ENCODE measurements at regions not wholly inside any gene's neighbourhood (a gene's known extent, or its start where the extent isn't known, plus 50 kb on each side); places are given as distances from the start of the nearest gene placed in this dataset.

GRCh38 chr13:73428706-73429105, 369.9 kb downstream of the KLF5 start:
- H3K4me1 Mint-ChIP-seq, result no peaks in the 10 kb centered on the region
- ATAC-seq, result no peak
- H3K27ac Mint-ChIP-seq, result no peak overlapping the region

DNA sequence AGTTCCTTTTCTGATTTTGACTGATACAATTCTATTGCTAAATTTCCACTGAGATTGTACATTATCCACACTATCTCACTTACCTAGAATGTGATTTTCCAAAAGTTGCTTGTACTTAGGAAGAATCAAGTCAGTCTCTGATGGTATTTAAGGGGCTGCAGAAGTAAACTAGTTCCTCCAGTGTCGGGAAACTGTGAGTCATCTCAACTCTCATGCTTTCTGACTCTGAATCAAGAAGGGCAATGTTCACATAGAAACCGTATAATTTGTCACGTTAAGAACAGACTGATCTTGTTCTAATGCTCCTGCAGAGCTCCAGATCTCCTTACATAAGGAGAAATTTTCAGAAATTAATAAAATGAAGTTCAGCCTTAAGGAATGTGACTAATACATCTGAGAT, 369.3 kb downstream of the KLF5 start:
- ATAC-seq (no peak), DNase-seq (no peak)
- no peaks in the 10 kb centered on the region for H3K9me3 ChIP-seq (ENCODE audit: control insufficient read depth, low read length, poor library complexity, severe bottlenecking)
- peaks cover 2% of the 10 kb centered on the region for H3K36me3 Mint-ChIP-seq (ENCODE audit: low read depth)
- no peak overlapping the region for H3K27ac Mint-ChIP-seq
- no peaks in the 10 kb centered on the region for H3K27me3 Mint-ChIP-seq
- no peaks in the 10 kb centered on the region for H3K4me1 Mint-ChIP-seq
- no peak overlapping the region for H3K4me3 Mint-ChIP-seq

More at GRCh38 chr13:73428706-73429105, 369.9 kb downstream of the KLF5 start:
- no peaks in the 10 kb centered on the region for H3K27me3 Mint-ChIP-seq
- H3K9me3 ChIP-seq (ENCODE audit: control insufficient read depth, low read length, poor library complexity, severe bottlenecking), result no peaks in the 10 kb centered on the region
- no peak for DNase-seq
- H3K4me3 Mint-ChIP-seq, result no peak overlapping the region
- peaks cover 2% of the 10 kb centered on the region for H3K36me3 Mint-ChIP-seq (ENCODE audit: low read depth)

- peaks cover 7% of the 10 kb centered on the region for H3K27me3 Mint-ChIP-seq
- H3K4me3 Mint-ChIP-seq, result no peak overlapping the region
- H3K27ac Mint-ChIP-seq, result no peak overlapping the region
- H3K4me1 Mint-ChIP-seq, result no peaks in the 10 kb centered on the region
- no peaks in the 10 kb centered on the region for H3K9me3 ChIP-seq (ENCODE audit: control insufficient read depth, low read length, poor library complexity, severe bottlenecking)
- no peaks in the 10 kb centered on the region for H3K36me3 Mint-ChIP-seq (ENCODE audit: low read depth)
- no peak for DNase-seq
- ATAC-seq, result no peak
Measured at GRCh38 chr13:73422973-73423372, 364.2 kb downstream of the KLF5 start.

DNA sequence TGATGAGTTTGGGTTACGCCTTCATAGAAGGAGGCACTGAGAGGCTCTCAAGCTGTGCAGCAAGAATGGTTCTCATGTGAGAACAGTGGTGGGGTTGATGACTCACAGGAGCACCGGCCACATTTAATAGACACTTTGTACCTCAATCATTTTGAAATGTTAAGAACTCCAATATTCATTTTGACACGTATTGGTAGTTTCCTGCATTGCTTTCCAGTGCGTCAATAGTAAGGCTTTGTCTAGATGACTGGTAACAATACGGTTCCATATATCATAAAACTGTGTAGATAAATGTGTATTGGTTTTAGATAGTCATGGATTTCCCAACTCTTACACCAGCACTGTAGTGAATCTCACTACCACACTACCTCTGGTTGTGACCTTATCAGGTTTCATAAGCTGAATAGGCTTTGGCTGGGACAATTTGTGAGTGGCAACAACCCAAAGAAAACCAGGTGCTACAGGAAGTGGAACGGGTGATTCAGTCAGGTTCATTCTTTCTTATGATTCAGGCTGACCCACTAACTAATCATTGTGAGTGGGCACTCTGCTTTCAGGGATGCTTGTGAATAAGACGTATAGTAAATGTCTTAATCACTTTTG, 362.6 kb downstream of the KLF5 start:
- H3K27me3 Mint-ChIP-seq, result peaks cover 8% of the 10 kb centered on the region
- H3K36me3 Mint-ChIP-seq (ENCODE audit: low read depth), result no peaks in the 10 kb centered on the region
- no peak overlapping the region for H3K27ac Mint-ChIP-seq
- DNase-seq, result no peak
- H3K4me1 Mint-ChIP-seq, result no peaks in the 10 kb centered on the region
- no peaks in the 10 kb centered on the region for H3K9me3 ChIP-seq (ENCODE audit: control insufficient read depth, low read length, poor library complexity, severe bottlenecking)
- no peak for ATAC-seq
- no peak overlapping the region for H3K4me3 Mint-ChIP-seq

DNA sequence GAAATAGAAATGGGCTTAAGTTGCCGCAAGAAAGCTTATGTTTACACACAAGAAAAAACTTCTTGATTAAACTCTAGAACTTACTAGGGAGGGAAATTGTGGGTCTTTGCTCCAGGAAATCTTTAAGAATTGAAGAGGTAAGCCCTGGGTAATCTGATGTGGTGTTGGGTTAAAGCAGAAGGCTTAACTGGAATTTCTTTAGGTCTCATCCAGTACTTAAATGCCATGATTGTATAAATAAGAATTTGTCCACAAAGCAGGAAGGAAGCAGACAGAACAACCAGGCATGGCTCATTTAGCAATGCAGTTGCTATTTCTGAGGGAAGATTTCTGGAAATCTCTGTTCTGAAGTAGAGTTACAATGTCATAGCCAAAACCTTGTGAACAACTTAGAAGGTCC, 360.4 kb downstream of the KLF5 start:
- H3K27me3 Mint-ChIP-seq, result peaks cover 20% of the 10 kb centered on the region
- peaks cover 2% of the 10 kb centered on the region for H3K36me3 Mint-ChIP-seq (ENCODE audit: low read depth)
- H3K9me3 ChIP-seq (ENCODE audit: control insufficient read depth, low read length, poor library complexity, severe bottlenecking), result no peaks in the 10 kb centered on the region
- H3K27ac Mint-ChIP-seq, result no peak overlapping the region
- ATAC-seq (no peak), DNase-seq (no peak)
- no peaks in the 10 kb centered on the region for H3K4me1 Mint-ChIP-seq
- H3K4me3 Mint-ChIP-seq, result no peak overlapping the region

DNA sequence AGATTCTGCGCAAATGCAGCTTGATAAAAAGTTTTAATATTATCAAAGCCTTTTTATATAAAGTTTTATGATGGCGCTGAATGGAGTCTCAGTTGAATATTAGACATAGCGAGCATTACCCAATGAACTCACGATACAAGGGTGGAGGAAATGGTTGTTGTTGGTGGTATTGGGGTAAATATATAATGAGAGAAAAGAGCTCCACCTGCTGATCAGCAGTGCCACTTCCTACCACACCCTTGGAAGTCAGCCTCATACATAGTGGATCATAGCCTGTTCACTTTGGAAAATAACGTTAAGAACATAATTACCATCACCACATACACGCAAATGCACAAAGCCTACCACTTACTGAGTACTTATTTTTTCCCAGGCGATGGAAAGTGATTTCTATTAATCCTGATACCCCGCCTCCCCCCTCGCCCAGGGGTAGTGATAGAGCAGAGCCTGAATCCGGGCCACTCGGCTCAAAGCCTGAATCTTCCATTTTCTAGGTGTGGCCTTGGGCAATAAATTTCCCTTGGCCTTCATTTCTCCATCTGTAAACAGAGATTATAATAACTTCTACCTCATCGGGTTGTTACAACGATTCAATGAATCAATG, 358.3 kb downstream of the KLF5 start:
- DNase-seq (no peak), ATAC-seq (no peak)
- H3K4me1 Mint-ChIP-seq, result no peaks in the 10 kb centered on the region
- peaks cover 2% of the 10 kb centered on the region for H3K36me3 Mint-ChIP-seq (ENCODE audit: low read depth)
- H3K27me3 Mint-ChIP-seq, result peaks cover 20% of the 10 kb centered on the region
- H3K27ac Mint-ChIP-seq, result no peak overlapping the region
- no peak overlapping the region for H3K4me3 Mint-ChIP-seq
- H3K9me3 ChIP-seq (ENCODE audit: control insufficient read depth, low read length, poor library complexity, severe bottlenecking), result no peaks in the 10 kb centered on the region

DNA sequence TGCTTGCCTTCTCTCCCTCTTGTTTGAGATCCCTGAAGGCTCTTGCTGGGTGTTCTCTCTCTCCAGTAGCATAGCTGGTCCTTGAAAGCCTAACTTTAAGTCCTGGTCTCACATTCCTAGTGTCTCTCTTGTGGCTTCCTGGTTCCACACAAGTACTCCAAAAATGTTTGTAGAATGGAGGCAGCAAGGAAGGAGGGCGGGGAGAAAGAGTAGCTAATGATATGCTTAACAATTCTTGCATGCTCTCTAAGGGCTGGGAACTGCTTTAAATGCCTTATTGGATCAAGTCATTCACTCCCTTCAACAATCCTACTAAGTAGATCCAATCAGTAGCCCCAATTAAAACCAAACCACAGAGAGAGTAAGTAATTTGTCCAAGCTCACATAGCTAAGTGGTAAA, 357.3 kb downstream of the KLF5 start:
- no peak overlapping the region for H3K4me3 Mint-ChIP-seq
- no peak for DNase-seq
- H3K27me3 Mint-ChIP-seq, result peaks cover 20% of the 10 kb centered on the region
- H3K36me3 Mint-ChIP-seq (ENCODE audit: low read depth), result peaks cover 2% of the 10 kb centered on the region
- no peaks in the 10 kb centered on the region for H3K4me1 Mint-ChIP-seq
- no peak for ATAC-seq
- H3K9me3 ChIP-seq (ENCODE audit: control insufficient read depth, low read length, poor library complexity, severe bottlenecking), result no peaks in the 10 kb centered on the region
- no peak overlapping the region for H3K27ac Mint-ChIP-seq

DNA sequence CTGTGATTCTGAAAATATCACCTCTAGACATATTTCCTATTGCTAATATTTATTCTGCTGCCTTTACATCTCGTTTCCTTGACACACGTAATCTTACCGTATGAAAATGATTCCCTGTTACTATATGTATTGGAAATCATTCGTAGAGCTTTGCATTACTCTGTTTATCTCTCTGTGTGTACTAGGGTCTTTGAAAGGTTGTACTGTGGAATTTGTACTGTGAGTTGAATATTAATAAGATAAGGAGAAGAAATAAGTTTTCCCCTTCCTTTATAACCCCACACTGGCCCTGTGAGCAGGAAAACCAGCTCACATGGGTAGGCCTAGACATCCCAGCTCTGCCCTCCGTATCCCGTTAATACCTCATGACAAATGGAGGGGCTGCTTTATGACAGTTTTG, 354.9 kb downstream of the KLF5 start:
- H3K4me1 Mint-ChIP-seq, result no peaks in the 10 kb centered on the region
- peaks cover 14% of the 10 kb centered on the region for H3K27me3 Mint-ChIP-seq
- no peak overlapping the region for H3K27ac Mint-ChIP-seq
- DNase-seq (no peak), ATAC-seq (no peak)
- peaks cover 2% of the 10 kb centered on the region for H3K36me3 Mint-ChIP-seq (ENCODE audit: low read depth)
- H3K9me3 ChIP-seq (ENCODE audit: control insufficient read depth, low read length, poor library complexity, severe bottlenecking), result no peaks in the 10 kb centered on the region
- no peak overlapping the region for H3K4me3 Mint-ChIP-seq

GRCh38 chr13:73412933-73413332, 354.1 kb downstream of the KLF5 start:
- ATAC-seq, result no peak
- Mint-ChIP-seq H3K4me3 (no peak overlapping the region), H3K36me3 (ENCODE audit: low read depth) (peaks cover 2% of the 10 kb centered on the region), H3K4me1 (no peaks in the 10 kb centered on the region), H3K27ac (no peak overlapping the region), H3K27me3 (peaks cover 14% of the 10 kb centered on the region)
- no peaks in the 10 kb centered on the region for H3K9me3 ChIP-seq (ENCODE audit: control insufficient read depth, low read length, poor library complexity, severe bottlenecking)
- DNase-seq, result no peak

GRCh38 chr13:73411067-73411809, 352.4 kb downstream of the KLF5 start:
- ATAC-seq, result no peak
- peaks cover 2% of the 10 kb centered on the region for H3K36me3 Mint-ChIP-seq (ENCODE audit: low read depth)

DNA sequence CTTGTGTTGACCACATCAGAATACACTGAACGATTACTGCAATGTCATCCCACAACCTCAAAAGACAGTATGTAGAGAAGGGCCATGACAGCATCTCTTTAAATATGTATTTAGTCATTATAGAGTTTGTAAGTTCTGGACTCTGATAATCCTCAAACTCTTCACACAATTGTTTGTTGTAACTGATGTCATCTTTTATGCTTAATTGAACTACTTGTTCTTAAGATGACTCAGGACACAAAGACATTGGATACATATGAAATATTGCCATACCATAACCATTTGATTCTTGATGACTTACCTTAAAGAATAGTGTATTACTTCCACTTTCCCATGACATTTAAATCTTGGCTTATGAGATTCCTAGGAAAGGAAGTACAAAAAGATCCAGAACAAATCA, 347.6 kb downstream of the KLF5 start:
- Mint-ChIP-seq H3K27ac (no peak overlapping the region), H3K36me3 (ENCODE audit: low read depth) (no peaks in the 10 kb centered on the region), H3K4me3 (no peak overlapping the region), H3K27me3 (no peaks in the 10 kb centered on the region), H3K4me1 (no peaks in the 10 kb centered on the region)
- no peak for ATAC-seq
- no peak for DNase-seq
- H3K9me3 ChIP-seq (ENCODE audit: control insufficient read depth, low read length, poor library complexity, severe bottlenecking), result no peaks in the 10 kb centered on the region

More at GRCh38 chr13:73411067-73411809, 352.4 kb downstream of the KLF5 start:
- peaks cover 10% of the 10 kb centered on the region for H3K27me3 Mint-ChIP-seq
- no peak overlapping the region for H3K27ac Mint-ChIP-seq
- H3K4me1 Mint-ChIP-seq, result no peaks in the 10 kb centered on the region
- no peak overlapping the region for H3K4me3 Mint-ChIP-seq
- no peaks in the 10 kb centered on the region for H3K9me3 ChIP-seq (ENCODE audit: control insufficient read depth, low read length, poor library complexity, severe bottlenecking)
- no peak for DNase-seq

DNA sequence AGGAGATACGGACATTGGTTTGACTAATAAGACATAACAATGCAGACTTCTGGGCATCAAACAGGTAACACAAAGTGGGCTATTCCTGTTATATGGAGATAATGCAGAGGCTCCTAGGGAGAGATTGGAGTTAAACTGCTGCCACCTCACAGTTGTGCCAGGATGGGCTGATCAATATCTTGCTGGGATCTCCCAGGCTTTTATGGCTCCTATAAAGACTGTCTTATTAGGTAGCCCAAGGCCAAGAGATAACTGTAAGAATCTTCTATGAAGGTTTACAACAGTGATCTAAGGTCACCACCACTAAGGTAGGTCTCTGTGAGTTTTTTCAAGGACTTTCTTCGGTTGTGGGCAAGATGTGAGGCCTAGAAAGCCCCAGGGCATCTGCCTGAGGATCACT, 345.8 kb downstream of the KLF5 start:
- H3K4me3 Mint-ChIP-seq, result no peak overlapping the region

GRCh38 chr13:73403355-73404120, 344.7 kb downstream of the KLF5 start:
- Mint-ChIP-seq H3K27ac (no peak overlapping the region), H3K27me3 (no peaks in the 10 kb centered on the region), H3K4me3 (no peak overlapping the region), H3K4me1 (no peaks in the 10 kb centered on the region), H3K36me3 (ENCODE audit: low read depth) (no peaks in the 10 kb centered on the region)
- ATAC-seq (no peak), DNase-seq (no peak)
- H3K9me3 ChIP-seq (ENCODE audit: control insufficient read depth, low read length, poor library complexity, severe bottlenecking), result no peaks in the 10 kb centered on the region

More for the DNA sequence above, 345.8 kb downstream of the KLF5 start:
- H3K36me3 Mint-ChIP-seq (ENCODE audit: low read depth), result no peaks in the 10 kb centered on the region
- H3K27ac Mint-ChIP-seq, result no peak overlapping the region
- H3K4me1 Mint-ChIP-seq, result no peaks in the 10 kb centered on the region
- ATAC-seq, result no peak
- H3K9me3 ChIP-seq (ENCODE audit: control insufficient read depth, low read length, poor library complexity, severe bottlenecking), result no peaks in the 10 kb centered on the region
- no peak for DNase-seq
- H3K27me3 Mint-ChIP-seq, result no peaks in the 10 kb centered on the region

Data from T-helper 17 cell (primary cell).